Bronchial epithelial cell (primary cell): ENCODE measurements at regions not wholly inside any gene's neighbourhood (a gene's known extent, or its start where the extent isn't known, plus 50 kb on each side); places are given as distances from the start of the nearest gene placed in this dataset.
A peak's percentile ranks its signal among the peaks of the same experiment; 100 is the strongest.

ENCODE experiments used
- DNase-seq: peaks from one replicate; pipeline ENCODE4 v3.0.0-alpha.2; 2010; ENCODE audit warnings: low read depth
- FAIRE-seq: peaks from 2 replicates; lab custom pipeline; 2011; peaks lifted over from hg19 to GRCh38; lab: Jason Lieb, UNC
- H3K27me3 ChIP-seq: 2 replicates; pipeline ENCODE4 v1.5.1; 2011; ENCODE audit warnings: low read length; ENCODE audit not compliant: control insufficient read depth, insufficient read depth
- H3K36me3 ChIP-seq: 2 replicates; pipeline ENCODE4 v1.5.1; 2011; ENCODE audit warnings: low read length; ENCODE audit not compliant: control insufficient read depth, insufficient read depth
- H3K4me3 ChIP-seq: 2 replicates; pipeline ENCODE4 v1.5.1; 2011; ENCODE audit warnings: mild to moderate bottlenecking, low read depth, low read length, control low read depth
- TF ChIP-seq, protein P1 (sequence below): IDR thresholded peaks from 2 replicates; pipeline ENCODE4 v1.5.1; 2011; ENCODE audit warnings: mild to moderate bottlenecking, moderate library complexity, low read length, control low read depth, inconsistent platforms; ENCODE audit not compliant: insufficient read depth, severe bottlenecking

GRCh38 chr7:33831389-33832141, 73.8 kb upstream of the BMPER start:
- no peak for FAIRE-seq
- TF ChIP-seq, protein P1, sequence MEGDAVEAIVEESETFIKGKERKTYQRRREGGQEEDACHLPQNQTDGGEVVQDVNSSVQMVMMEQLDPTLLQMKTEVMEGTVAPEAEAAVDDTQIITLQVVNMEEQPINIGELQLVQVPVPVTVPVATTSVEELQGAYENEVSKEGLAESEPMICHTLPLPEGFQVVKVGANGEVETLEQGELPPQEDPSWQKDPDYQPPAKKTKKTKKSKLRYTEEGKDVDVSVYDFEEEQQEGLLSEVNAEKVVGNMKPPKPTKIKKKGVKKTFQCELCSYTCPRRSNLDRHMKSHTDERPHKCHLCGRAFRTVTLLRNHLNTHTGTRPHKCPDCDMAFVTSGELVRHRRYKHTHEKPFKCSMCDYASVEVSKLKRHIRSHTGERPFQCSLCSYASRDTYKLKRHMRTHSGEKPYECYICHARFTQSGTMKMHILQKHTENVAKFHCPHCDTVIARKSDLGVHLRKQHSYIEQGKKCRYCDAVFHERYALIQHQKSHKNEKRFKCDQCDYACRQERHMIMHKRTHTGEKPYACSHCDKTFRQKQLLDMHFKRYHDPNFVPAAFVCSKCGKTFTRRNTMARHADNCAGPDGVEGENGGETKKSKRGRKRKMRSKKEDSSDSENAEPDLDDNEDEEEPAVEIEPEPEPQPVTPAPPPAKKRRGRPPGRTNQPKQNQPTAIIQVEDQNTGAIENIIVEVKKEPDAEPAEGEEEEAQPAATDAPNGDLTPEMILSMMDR: no peak
- H3K4me3 ChIP-seq: no peak overlapping the region
- no peaks in the 10 kb centered on the region for H3K27me3 ChIP-seq
- DNase-seq: peak; percentile 37
- H3K36me3 ChIP-seq: no peaks in the 10 kb centered on the region

DNA sequence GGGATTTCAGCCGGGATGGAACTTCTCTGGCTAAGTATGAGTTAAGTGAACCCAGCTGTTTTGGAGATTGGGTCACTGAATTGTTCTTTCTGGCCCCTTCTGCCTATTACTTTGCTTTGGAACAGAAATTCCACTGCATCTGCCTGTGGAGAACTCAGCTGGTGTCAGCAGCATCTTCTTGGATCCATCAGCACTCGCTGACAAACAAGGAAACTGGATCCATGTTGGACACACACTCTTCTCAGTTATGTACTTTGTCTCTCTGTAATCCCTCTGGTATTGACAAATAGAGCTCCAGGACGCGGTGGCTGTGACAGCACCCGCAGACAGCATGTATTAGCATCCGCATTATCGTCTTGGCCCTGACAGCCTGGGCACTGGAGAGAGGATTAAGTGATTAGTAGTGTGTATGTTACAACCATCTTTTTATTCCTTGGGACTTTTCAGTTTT, 73.0 kb upstream of the BMPER start:
- FAIRE-seq (no peak), DNase-seq (no peak)
- TF ChIP-seq, protein P1: no peak
- Histone ChIP-seq H3K36me3 (no peaks in the 10 kb centered on the region), H3K27me3 (no peaks in the 10 kb centered on the region), H3K4me3 (no peak overlapping the region)

- H3K4me3 ChIP-seq: no peak overlapping the region
- no peak for DNase-seq
- H3K27me3 ChIP-seq: no peaks in the 10 kb centered on the region
- TF ChIP-seq, protein P1: peak; percentile 13
- no peaks in the 10 kb centered on the region for H3K36me3 ChIP-seq
- peak; percentile 28 for FAIRE-seq
Measured at GRCh38 chr7:33836797-33837355, 68.5 kb upstream of the BMPER start.

GRCh38 chr7:33837356-33837851, 67.9 kb upstream of the BMPER start:
- TF ChIP-seq, protein P1: no peak
- Histone ChIP-seq H3K27me3 (no peaks in the 10 kb centered on the region), H3K36me3 (no peaks in the 10 kb centered on the region), H3K4me3 (no peak overlapping the region)
- no peak for FAIRE-seq
- DNase-seq: no peak

DNA sequence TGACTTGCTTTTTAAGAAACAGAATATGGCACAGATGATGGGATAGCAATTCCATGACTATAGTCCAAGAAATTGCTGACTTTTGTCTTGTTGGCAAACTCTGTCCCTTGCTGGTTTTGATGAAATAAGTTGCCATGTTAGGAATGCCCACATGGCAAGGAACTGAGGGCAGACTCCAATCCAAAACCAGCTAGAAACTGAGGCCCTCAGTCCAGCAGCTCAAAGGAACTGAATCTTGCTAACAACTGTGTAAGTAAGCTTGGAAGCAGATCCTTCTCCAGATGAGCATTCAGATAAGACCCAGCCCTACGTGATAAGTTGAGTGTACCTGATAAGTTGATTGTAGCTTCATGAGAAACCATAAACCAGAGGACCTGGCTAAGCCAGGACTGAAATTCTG, 64.3 kb upstream of the BMPER start:
- Histone ChIP-seq H3K27me3 (no peaks in the 10 kb centered on the region), H3K36me3 (no peaks in the 10 kb centered on the region), H3K4me3 (no peak overlapping the region)
- DNase-seq: no peak
- TF ChIP-seq, protein P1: no peak
- FAIRE-seq: no peak
